ENCODE measurements at regions not wholly inside any gene's neighbourhood (a gene's known extent, or its start where the extent isn't known, plus 50 kb on each side); places are given as distances from the start of the nearest gene placed in this dataset.

- DNase-seq: no peak
- WGBS, 2 donors (ENCODE audit: low coverage in 1 of 2): 86% methylated on average over 5 of the region's 5 CpGs; no CpG with 5 or more reads in 1 of the 2 donors
- no peaks in the 10 kb centered on the region for H3K27me3 ChIP-seq
- H3K36me3 ChIP-seq: no peaks in the 10 kb centered on the region
- no peak for TF ChIP-seq POLR2AphosphoS5 (IDR thresholded peaks at IDR 0.05)
- no peak for TF ChIP-seq POLR2A (IDR thresholded peaks at IDR 0.05)
- no peak for TF ChIP-seq CTCF (IDR thresholded peaks at IDR 0.05)
- TF ChIP-seq EP300 (IDR thresholded peaks at IDR 0.05; ENCODE audit: low read depth): no peak
- no peaks in the 10 kb centered on the region for H3K9me3 ChIP-seq
- no peak overlapping the region for H3K27ac ChIP-seq
- in situ Hi-C loops (cut with MboI; ENCODE audit: low pct_ligation_motif_present in 1 of 4, low pct_unique_long_range_greater_than_20kb in 1 of 4, low sequenced_read_pairs in 3 of 4): no loop called here
- no peaks in the 10 kb centered on the region for H3K4me1 ChIP-seq
- intact Hi-C loops (cut with DNase I; ENCODE audit: low total_unique reads): no loop called here
- no peak overlapping the region for H3K4me3 ChIP-seq
Measured at GRCh38 chr6:164690241-164690640, 619.2 kb downstream of the C6orf118 start.

DNA sequence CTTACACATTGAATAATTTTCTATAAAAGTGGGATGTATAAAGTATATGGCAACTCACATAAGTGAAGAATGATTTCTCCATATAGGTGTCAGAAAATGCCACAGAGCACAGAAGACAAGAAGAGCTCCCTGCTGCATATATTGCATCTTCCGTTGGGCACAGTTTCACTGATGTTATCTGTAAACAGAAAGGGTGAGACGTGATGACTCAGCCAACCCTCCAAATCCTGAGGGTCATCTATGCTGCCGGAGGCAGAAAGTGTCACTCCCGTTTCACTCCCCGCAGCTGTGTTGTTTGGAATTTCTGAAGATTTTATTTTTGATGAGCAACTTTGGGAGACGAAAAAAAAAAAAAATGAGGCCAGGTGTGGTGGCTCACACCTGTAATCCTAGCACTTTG is 644.1 kb downstream of the C6orf118 start:
- intact Hi-C loops (cut with DNase I; ENCODE audit: low total_unique reads) (no loop called here), in situ Hi-C loops (cut with MboI; ENCODE audit: low pct_ligation_motif_present in 1 of 4, low pct_unique_long_range_greater_than_20kb in 1 of 4, low sequenced_read_pairs in 3 of 4) (no loop called here)
- no peak for DNase-seq
- TF ChIP-seq POLR2A (IDR thresholded peaks at IDR 0.05) (no peak), CTCF (IDR thresholded peaks at IDR 0.05) (no peak), POLR2AphosphoS5 (IDR thresholded peaks at IDR 0.05) (no peak)
- H3K4me3 ChIP-seq: no peak overlapping the region
- no peaks in the 10 kb centered on the region for H3K27me3 ChIP-seq
- 81 to 83% methylated on average over 4 to 6 of the region's 6 CpGs for WGBS, 2 donors (ENCODE audit: low coverage in 1 of 2)
- H3K9me3 ChIP-seq: no peaks in the 10 kb centered on the region
- no peaks in the 10 kb centered on the region for H3K36me3 ChIP-seq
- no peak overlapping the region for H3K27ac ChIP-seq
- no peaks in the 10 kb centered on the region for H3K4me1 ChIP-seq

DNA sequence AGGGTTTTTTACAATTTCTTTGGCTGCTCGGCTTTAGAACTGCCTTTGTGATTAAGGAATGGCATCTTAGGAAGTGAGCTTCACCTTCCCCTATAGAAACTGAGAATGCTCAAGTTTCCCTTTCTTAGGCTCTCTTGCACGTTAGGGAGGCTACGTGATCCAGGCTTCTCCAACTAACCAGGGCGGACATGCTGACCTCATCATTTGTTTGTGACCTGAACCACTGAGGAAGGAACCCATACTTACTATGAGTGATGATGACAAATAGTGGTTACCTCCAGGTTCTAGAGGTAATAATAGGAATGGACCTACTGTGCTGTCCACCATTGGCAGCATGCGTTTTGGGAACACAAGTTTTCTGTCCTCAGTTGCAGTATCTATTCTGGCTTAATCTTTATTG is 645.8 kb downstream of the C6orf118 start:
- H3K9me3 ChIP-seq: no peaks in the 10 kb centered on the region
- intact Hi-C loops (cut with DNase I; ENCODE audit: low total_unique reads) (no loop called here), in situ Hi-C loops (cut with MboI; ENCODE audit: low pct_ligation_motif_present in 1 of 4, low pct_unique_long_range_greater_than_20kb in 1 of 4, low sequenced_read_pairs in 3 of 4) (no loop called here)
- TF ChIP-seq CTCF (IDR thresholded peaks at IDR 0.05) (no peak), POLR2AphosphoS5 (IDR thresholded peaks at IDR 0.05) (no peak), POLR2A (IDR thresholded peaks at IDR 0.05) (no peak), EP300 (IDR thresholded peaks at IDR 0.05; ENCODE audit: low read depth) (no peak)
- no peaks in the 10 kb centered on the region for H3K27me3 ChIP-seq
- no peak overlapping the region for H3K27ac ChIP-seq
- no peak overlapping the region for H3K4me3 ChIP-seq
- DNase-seq: no peak
- H3K4me1 ChIP-seq: no peaks in the 10 kb centered on the region
- no peaks in the 10 kb centered on the region for H3K36me3 ChIP-seq
- WGBS, 2 donors (ENCODE audit: low coverage in 1 of 2): 78 to 86% methylated on average over 5 of the region's 5 CpGs

DNA sequence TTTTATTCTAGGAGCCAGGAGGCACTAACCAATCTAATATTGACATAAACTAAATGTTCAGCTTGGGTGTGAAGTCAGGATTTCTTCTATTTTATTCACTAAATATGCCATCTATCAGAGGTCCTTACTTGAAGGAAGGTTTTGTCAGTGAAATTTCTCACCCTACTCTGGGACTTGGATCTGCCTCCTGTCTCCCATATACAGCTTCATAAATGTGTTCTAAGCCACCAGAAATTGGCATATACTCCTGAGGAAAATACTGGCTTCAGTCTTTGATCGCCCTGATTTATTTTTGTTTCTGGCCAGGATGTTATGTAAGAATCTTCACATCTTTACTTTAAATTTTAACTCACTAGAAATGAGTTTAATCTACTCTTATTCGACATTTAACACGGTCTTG is 647.7 kb downstream of the C6orf118 start:
- 78 to 79% methylated on average over 3 of the region's 3 CpGs for WGBS, 2 donors (ENCODE audit: low coverage in 1 of 2)
- intact Hi-C loops (cut with DNase I; ENCODE audit: low total_unique reads): no loop called here
- in situ Hi-C loops (cut with MboI; ENCODE audit: low pct_ligation_motif_present in 1 of 4, low pct_unique_long_range_greater_than_20kb in 1 of 4, low sequenced_read_pairs in 3 of 4): no loop called here
- no peak overlapping the region for H3K4me3 ChIP-seq
- TF ChIP-seq EP300 (IDR thresholded peaks at IDR 0.05; ENCODE audit: low read depth): no peak
- TF ChIP-seq POLR2AphosphoS5 (IDR thresholded peaks at IDR 0.05): no peak
- TF ChIP-seq POLR2A (IDR thresholded peaks at IDR 0.05): no peak
- TF ChIP-seq CTCF (IDR thresholded peaks at IDR 0.05): no peak
- H3K27me3 ChIP-seq: no peaks in the 10 kb centered on the region
- no peaks in the 10 kb centered on the region for H3K36me3 ChIP-seq
- no peaks in the 10 kb centered on the region for H3K9me3 ChIP-seq
- H3K4me1 ChIP-seq: no peaks in the 10 kb centered on the region
- no peak for DNase-seq
- H3K27ac ChIP-seq: no peak overlapping the region
